ENCODE measurements at regions not wholly inside any gene's neighbourhood (a gene's known extent, or its start where the extent isn't known, plus 50 kb on each side); places are given as distances from the start of the nearest gene placed in this dataset.
"Not testable (repeated sequence)": the region's sequence is repeated elsewhere in the genome, so short reads cannot be mapped to it uniquely, and the experiment has no call there.

DNA sequence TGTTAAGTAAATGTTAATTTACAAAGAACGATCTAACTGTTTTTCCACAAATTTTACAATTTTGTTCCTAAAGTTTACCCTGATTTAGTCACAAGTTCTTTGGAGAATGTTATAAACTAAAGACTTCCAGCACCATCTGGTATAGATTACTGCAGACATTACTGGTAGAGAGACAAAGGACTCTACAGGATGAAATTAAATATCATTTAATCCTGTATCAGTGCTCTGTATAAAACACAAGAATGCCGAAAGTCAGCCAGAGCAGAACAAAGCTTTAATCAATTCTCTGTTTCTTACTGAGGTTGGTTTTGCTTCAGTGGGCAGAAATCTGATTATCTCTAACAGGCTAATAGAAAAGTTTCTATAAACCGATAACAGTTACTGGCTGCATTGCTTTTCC, 763.6 kb downstream of the TENT5A start:
- no peaks in the 10 kb centered on the region for H3K36me3 ChIP-seq (ENCODE audit: control insufficient read depth in 2 of 3, insufficient read depth in 3 of 3, low read length in 3 of 3)
- intact Hi-C loops (cut with DNase I), result no loop called here
- no peak overlapping the region for H3K9ac ChIP-seq (ENCODE audit: low read length in 3 of 3)
- no peaks in the 10 kb centered on the region for H3K4me1 ChIP-seq (ENCODE audit: control insufficient read depth in 2 of 3, insufficient read depth in 2 of 3, low read depth in 1 of 3, low read length in 3 of 3)
- H3K27me3 ChIP-seq (ENCODE audit: control insufficient read depth, insufficient read depth, low read length), result no peaks in the 10 kb centered on the region
- H3K4me3 ChIP-seq (ENCODE audit: low read length in 3 of 3), result no peak overlapping the region
- peaks cover 0 to 3% (median 0%) of the 10 kb centered on the region in 3 donors for H3K9me3 ChIP-seq (ENCODE audit: control insufficient read depth in 2 of 3, insufficient read depth in 1 of 3, low read length in 3 of 3)
- H3K27ac ChIP-seq (ENCODE audit: low read depth in 2 of 2, low read length in 2 of 2), result no peak overlapping the region
- TF ChIP-seq CTCF (IDR thresholded peaks at IDR 0.05; ENCODE audit: borderline replicate concordance, extremely low read depth, insufficient read depth), result no peak
- FAIRE-seq (no peak), DNase-seq (no peak)

DNA sequence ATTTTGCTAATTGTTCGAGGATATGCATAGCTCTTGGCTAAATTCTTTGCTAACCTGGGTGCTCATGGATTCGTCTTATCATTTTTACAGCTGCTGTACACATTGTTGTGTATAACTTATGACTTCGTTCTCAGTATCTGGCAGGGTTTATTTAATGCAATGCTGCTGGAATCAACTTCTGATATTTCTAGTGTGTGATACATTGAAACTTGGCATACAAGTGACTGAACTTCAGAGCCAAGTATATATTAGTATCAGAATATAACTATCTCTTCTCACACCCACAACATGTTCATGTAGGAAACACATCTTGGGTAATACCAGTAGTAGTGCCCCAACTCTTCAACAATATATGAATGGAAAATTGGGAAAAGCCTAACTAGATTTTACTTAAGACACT, 764.2 kb downstream of the TENT5A start:
- Histone ChIP-seq H3K36me3 (ENCODE audit: control insufficient read depth in 2 of 3, insufficient read depth in 3 of 3, low read length in 3 of 3) (no peaks in the 10 kb centered on the region), H3K4me1 (ENCODE audit: control insufficient read depth in 2 of 3, insufficient read depth in 2 of 3, low read depth in 1 of 3, low read length in 3 of 3) (no peaks in the 10 kb centered on the region), H3K9ac (ENCODE audit: low read length in 3 of 3) (no peak overlapping the region), H3K9me3 (ENCODE audit: control insufficient read depth in 2 of 3, insufficient read depth in 1 of 3, low read length in 3 of 3) (peaks cover 0 to 3% (median 0%) of the 10 kb centered on the region in 3 donors), H3K27ac (ENCODE audit: low read depth in 2 of 2, low read length in 2 of 2) (no peak overlapping the region), H3K27me3 (ENCODE audit: control insufficient read depth, insufficient read depth, low read length) (no peaks in the 10 kb centered on the region), H3K4me3 (ENCODE audit: low read length in 3 of 3) (no peak overlapping the region)
- DNase-seq (no peak), FAIRE-seq (no peak)
- intact Hi-C loops (cut with DNase I), result no loop called here
- TF ChIP-seq CTCF (IDR thresholded peaks at IDR 0.05; ENCODE audit: borderline replicate concordance, extremely low read depth, insufficient read depth), result no peak

- not testable (repeated sequence) for FAIRE-seq
These were observed 771.3 kb downstream of the TENT5A start for GRCh38 chr6:80981226-80981625.

DNA sequence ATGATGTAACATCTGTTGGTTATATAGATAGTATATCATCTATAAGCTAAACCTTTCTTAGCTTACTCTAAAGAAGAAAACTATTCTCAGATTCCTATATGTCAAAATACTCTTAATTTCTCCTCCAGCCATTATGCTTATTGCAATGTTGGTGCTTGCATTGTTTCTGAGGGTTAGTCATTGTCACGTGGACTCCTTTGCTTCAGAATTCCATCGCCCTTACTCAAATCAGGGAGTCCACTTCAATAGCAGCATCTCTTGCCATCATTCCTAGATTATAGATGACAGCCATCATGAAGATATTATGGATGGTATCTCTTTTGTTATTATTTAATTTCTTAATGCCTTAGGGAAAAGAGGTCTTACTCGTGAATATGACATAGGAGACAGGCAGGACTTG, 776.1 kb downstream of the TENT5A start:
- peaks cover 0 to 4% (median 0%) of the 10 kb centered on the region in 3 donors for H3K4me1 ChIP-seq (ENCODE audit: control insufficient read depth in 2 of 3, insufficient read depth in 2 of 3, low read depth in 1 of 3, low read length in 3 of 3)
- no peak for TF ChIP-seq CTCF (IDR thresholded peaks at IDR 0.05; ENCODE audit: borderline replicate concordance, extremely low read depth, insufficient read depth)
- no peaks in the 10 kb centered on the region for H3K36me3 ChIP-seq (ENCODE audit: control insufficient read depth in 2 of 3, insufficient read depth in 3 of 3, low read length in 3 of 3)
- no peak overlapping the region for H3K27ac ChIP-seq (ENCODE audit: low read depth in 2 of 2, low read length in 2 of 2)
- no peaks in the 10 kb centered on the region for H3K9me3 ChIP-seq (ENCODE audit: control insufficient read depth in 2 of 3, insufficient read depth in 1 of 3, low read length in 3 of 3)
- FAIRE-seq (no peak), DNase-seq (no peak)
- intact Hi-C loops (cut with DNase I), result no loop called here
- no peak overlapping the region for H3K4me3 ChIP-seq (ENCODE audit: low read length in 3 of 3)
- H3K9ac ChIP-seq (ENCODE audit: low read length in 3 of 3), result no peak overlapping the region
- no peaks in the 10 kb centered on the region for H3K27me3 ChIP-seq (ENCODE audit: control insufficient read depth, insufficient read depth, low read length)

More at GRCh38 chr6:80981226-80981625, 771.3 kb downstream of the TENT5A start:
- H3K9ac ChIP-seq (ENCODE audit: low read length in 3 of 3); H3K27me3 ChIP-seq (ENCODE audit: control insufficient read depth, insufficient read depth, low read length); H3K27ac ChIP-seq (ENCODE audit: low read depth in 2 of 2, low read length in 2 of 2); H3K36me3 ChIP-seq (ENCODE audit: control insufficient read depth in 2 of 3, insufficient read depth in 3 of 3, low read length in 3 of 3); H3K9me3 ChIP-seq (ENCODE audit: control insufficient read depth in 2 of 3, insufficient read depth in 1 of 3, low read length in 3 of 3); H3K4me3 ChIP-seq (ENCODE audit: low read length in 3 of 3); DNase-seq; intact Hi-C loops (cut with DNase I); H3K4me1 ChIP-seq (ENCODE audit: control insufficient read depth in 2 of 3, insufficient read depth in 2 of 3, low read depth in 1 of 3, low read length in 3 of 3): not testable (repeated sequence)

Data from kidney (tissue), 13 donors.